HFF-Myc (cell line): ENCODE measurements at regions not wholly inside any gene's neighbourhood (a gene's known extent, or its start where the extent isn't known, plus 50 kb on each side); places are given as distances from the start of the nearest gene placed in this dataset.

Source experiments
- DNase-seq: peaks from one replicate; pipeline ENCODE4 v3.0.0-alpha.2; 2011; ENCODE audit warnings: low read depth; ENCODE audit errors: extremely low read depth
- H3K4me3 ChIP-seq: replicated peaks from 2 replicates; pipeline ENCODE4 v1.5.1; 2011; ENCODE audit warnings: low read depth, mild to moderate bottlenecking, control low read depth, low read length
- TF ChIP-seq, protein P1 (sequence below): IDR thresholded peaks from 2 replicates; pipeline ENCODE4 v1.5.1; 2012; ENCODE audit warnings: mild to moderate bottlenecking, low read depth, low read length, control low read depth; ENCODE audit errors: missing control alignments

DNA sequence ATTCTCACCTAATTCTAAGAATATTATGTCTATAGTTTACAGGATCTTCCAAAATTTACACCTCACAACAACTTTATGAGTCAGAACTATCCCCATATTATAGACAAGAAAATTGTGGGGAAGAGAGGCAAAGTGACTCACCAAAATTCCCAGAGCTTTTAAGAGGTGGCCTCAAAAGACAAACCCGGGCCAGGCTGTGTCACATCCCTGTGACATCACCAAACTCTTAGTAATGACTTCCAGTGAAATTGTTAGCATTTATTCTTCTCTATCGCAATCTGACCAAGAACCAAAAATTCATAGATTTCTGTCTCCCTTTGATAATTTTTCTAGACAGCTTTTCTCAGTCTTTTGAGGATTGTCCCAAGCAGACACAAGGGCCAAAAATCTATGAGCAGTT is 134.3 kb downstream of the SNX19 start:
- no peak overlapping the region for H3K4me3 ChIP-seq
- DNase-seq: no peak
- TF ChIP-seq, protein P1, sequence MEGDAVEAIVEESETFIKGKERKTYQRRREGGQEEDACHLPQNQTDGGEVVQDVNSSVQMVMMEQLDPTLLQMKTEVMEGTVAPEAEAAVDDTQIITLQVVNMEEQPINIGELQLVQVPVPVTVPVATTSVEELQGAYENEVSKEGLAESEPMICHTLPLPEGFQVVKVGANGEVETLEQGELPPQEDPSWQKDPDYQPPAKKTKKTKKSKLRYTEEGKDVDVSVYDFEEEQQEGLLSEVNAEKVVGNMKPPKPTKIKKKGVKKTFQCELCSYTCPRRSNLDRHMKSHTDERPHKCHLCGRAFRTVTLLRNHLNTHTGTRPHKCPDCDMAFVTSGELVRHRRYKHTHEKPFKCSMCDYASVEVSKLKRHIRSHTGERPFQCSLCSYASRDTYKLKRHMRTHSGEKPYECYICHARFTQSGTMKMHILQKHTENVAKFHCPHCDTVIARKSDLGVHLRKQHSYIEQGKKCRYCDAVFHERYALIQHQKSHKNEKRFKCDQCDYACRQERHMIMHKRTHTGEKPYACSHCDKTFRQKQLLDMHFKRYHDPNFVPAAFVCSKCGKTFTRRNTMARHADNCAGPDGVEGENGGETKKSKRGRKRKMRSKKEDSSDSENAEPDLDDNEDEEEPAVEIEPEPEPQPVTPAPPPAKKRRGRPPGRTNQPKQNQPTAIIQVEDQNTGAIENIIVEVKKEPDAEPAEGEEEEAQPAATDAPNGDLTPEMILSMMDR: no peak

DNA sequence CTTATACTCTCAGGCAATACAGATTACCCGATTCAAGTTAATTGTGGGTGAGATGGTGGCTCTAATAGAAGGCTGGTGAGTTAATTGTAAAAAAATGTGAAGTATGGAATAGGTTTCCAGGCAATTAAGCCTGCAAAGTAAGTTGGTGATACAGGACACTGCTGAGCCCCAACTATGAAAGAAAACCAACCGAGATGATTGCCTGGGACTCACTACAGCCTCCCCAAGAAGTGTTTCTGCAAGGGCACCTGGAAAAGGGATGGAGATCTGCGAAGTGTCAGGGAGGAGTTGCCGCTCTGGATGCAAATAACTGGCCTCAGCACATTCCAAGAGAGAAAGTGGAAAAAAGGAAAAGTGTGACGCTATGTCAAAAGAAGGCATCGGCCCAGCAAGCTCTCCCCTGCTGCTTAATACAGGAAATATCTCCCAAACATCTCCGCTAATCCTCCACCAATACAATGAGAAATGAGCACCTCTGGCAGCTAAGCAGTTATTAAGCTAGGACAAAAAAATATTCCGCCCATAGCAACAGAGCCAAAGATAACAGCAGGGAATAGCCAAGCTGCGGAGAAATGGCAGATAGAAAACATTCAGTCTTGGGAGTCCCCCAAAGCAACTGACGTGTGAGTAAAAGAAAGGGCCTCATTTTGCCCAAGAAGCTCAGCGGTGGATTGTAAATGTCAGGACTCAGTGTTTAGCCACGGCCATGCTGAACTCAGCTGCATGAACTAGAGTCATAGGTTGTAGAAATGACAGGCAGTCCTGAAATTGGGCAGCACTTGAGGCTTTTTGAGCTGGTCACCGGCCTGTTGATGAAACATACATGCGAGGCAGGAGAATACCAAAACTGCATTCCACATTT is 133.7 kb downstream of the SNX19 start:
- TF ChIP-seq, protein P1: no peak
- DNase-seq: no peak
- no peak overlapping the region for H3K4me3 ChIP-seq

DNA sequence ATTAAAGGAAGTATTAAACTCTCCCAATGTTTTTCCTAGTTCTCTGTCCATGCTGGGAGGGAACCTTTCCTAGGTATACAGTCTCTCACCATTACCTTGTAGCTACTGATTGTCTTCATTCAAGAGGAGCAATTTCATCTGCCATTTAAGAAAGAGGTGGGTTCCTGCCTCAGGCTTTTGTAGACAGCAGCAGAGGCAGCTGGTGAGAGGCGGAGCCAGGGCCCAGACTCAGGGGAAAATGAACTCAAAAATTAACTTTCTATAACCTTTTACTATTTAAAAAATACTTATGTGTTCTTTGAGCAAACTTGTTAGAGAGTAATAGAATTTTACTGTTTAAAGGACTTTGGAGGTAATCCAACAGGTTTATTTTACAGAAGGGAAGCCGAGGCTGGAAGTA is 133.0 kb downstream of the SNX19 start:
- H3K4me3 ChIP-seq: no peak overlapping the region
- TF ChIP-seq, protein P1: no peak
- DNase-seq: no peak

DNA sequence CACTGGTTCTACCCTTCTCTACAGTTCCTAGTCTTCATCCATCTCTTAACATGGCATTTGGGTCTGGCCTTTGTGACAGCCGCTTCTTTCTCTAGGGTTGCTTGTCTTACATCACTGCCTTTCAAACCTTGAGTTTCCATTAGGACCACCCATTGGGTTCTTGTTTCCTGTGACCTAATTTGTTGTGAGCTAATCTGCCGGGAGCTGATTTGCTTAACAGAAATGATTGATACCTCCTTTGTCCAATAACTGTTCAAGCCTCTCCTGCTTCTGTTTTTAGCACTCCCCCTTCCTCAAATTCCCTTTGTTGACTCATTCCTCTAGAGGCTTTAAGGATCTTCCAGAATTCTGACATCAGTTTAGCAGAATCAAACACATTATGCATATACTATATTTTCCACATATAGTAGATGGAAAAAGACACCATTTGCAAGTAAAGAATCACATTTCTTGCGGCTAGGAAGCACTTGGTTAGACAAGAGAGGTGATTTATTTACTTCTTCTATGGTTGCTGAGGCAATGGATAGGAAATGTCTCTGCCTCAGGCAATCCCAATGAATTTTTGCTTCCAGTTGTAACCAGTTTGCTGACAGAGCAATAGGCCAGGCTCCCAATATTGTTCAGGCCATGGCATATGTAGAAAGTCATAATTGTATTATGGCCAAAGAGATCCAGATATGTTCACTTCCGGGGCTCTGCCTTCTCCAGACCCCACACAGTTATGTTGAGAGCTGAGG is 130.7 kb downstream of the SNX19 start:
- DNase-seq: no peak
- H3K4me3 ChIP-seq: no peak overlapping the region
- TF ChIP-seq, protein P1: no peak

DNA sequence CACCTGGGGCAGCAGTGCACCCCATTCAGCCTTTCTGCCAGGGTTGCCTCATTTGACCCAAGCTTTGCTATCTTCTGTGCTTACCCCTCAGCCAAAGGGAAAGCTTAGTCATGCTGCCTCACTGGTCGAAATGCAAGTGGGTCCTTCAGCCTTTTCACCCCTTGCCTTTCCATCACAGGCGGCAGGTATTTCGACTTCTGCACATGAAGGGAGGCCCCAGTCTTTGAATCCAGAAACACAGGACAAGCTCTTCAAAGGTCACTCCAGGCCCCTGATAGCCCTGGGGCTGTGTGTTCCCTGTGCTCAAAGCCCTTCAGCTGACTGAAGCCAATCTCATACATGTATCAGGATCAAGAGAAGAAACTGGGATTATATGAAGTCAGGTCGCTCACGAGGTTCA is 129.7 kb downstream of the SNX19 start:
- TF ChIP-seq, protein P1: no peak
- H3K4me3 ChIP-seq: no peak overlapping the region
- DNase-seq: no peak

DNA sequence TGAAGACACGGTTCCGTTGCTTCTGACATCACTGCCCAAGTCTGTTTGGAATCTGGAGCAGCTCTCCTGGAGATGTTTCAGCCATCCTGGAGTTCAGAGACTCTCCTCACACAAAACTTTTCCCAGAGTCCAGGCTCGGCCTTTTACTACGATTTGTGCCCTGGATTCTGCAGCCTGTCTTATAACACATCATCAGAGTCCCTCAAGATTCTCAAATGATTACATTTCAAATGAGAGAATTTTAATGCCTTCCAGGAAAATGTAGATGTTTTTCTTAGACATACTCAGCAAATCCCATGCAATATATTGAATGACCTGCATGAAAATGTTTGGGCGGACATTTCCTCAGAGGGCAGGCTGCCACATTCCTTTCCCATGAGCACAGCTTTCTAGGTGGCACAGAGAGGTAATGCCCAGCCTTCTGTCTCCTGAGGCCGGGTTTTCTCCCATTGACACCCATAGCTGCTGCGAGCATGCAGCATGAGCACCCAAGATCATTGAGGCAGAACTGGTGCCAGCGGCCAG is 129.1 kb downstream of the SNX19 start:
- no peak overlapping the region for H3K4me3 ChIP-seq
- no peak for DNase-seq
- TF ChIP-seq, protein P1: no peak
